HS-27A (cell line): ENCODE measurements at regions not wholly inside any gene's neighbourhood (a gene's known extent, or its start where the extent isn't known, plus 50 kb on each side); places are given as distances from the start of the nearest gene placed in this dataset.
"Not testable (repeated sequence)": the region's sequence is repeated elsewhere in the genome, so short reads cannot be mapped to it uniquely, and the experiment has no call there.

Source experiments
- DNase-seq: peaks from one replicate; pipeline ENCODE4 v3.0.0-alpha.2; 2012; ENCODE audit warnings: low read depth, missing footprints

DNA sequence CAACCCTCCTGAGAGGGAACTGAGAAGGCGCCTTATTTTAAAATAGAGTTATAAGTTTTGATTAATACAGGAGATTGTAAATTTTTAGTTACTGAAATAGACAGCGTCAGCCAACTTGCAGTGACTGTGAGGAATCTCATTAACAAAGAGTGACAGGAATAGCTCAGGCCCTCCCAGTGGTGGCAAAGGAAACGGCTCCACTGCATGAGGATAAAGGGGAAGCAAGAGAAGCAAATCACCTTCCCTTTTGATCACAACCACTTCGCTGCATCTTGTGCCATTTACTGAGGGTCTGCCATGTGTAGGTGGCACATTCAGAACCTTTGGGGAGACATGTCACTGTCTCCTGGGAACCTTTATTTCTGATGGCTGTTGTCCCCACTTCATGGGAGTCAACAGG, 612.4 kb upstream of the RAB6C start:
- DNase-seq, result no peak

DNA sequence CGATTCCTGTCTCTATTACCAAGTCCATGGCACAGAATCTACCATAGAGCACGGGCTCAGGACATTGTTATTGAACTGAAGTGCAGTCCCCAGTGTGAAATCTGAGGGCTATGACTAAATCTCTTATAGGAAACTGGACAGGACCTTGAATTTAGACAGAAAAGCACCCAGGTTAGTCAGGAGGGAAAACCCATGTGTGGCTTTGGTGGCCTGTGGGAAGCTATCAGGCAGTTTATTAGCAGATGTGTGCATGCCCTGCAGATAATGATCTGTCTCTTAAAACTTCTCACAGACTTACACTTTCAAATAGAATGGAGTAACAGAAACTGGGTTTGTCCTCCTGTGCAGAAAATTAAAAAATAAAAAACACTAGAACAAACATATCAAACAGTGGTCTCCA, 610.0 kb upstream of the RAB6C start:
- DNase-seq, result no peak

DNA sequence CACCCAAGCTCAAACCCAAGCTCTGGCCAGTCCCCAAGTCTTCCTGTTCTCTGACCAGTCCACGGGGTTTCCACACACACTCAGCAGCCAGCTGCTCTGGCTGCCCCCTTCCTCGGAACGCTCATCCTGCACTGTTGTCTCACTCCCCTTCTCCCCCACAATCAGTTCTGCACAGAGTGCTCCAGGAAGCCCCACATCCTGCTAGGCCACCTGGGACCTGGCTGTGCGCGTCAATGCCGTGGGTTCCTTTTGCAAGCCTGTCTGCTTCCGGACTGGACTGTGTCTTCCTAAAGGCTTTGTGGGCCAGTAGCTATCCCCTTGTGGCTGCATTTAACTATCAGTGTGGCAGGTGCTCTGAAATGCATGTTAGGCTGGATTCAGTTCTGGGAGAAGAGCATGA, 605.0 kb upstream of the RAB6C start:
- no peak for DNase-seq

DNA sequence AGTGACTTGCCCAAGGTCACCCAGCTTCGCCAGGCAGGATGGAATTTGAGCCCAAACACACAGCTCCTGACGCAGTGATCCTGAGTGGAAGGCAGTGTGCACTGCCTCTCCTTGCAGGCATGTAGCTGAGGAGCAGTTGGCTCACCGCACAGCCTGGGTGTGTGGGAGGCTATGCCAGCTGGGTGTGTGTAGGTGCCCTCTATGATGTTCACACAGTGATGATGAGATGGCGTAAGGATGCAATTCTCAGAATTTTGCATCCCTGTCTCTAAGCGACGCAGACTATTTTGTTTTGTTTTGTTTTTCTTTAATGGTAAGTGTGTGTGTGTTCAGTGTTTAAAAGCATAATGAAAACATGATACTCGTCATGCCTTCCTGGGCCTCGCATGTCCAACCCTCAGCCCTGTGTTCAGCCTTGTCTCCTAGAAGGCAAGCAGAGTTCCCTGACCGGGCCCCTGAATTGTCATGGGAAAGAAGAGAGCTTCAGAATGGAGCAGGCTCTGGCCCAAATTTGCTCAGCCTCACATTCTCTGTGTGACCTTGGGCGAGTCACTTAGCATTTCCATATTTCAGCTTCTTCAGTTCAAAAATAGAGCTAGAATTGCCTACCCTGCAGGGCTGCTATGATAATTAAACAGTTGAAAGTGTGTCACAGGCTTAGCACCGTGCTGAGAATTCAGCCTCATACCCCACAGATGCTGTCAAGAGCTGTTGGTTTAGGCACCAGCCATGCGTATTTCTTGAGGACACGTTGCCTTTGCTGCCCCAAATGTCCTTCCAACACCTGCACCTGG, 603.6 kb upstream of the RAB6C start:
- DNase-seq, result no peak

GRCh38 chr2:129376426-129377077, 602.9 kb upstream of the RAB6C start:
- DNase-seq, result no peak

DNA sequence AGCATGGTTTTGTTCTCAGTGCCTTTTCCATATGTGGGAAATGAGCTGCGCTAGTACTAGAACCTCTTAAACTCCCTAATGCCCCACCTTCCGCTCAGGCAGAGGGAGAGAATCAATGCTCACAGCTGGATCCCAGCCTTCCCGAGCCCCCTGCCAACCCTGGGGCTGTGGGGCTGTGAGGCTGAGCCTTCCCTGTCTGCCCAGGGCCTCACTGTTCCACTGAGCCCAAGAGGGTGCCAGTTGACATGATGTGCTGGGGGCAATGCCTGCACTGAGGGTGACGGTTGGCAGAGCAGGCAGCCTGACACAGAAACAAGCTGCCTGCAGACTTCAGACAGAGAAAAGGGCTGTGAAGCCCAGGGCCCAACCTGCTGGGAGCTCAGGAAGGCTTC, 602.4 kb upstream of the RAB6C start:
- DNase-seq, result no peak

DNA sequence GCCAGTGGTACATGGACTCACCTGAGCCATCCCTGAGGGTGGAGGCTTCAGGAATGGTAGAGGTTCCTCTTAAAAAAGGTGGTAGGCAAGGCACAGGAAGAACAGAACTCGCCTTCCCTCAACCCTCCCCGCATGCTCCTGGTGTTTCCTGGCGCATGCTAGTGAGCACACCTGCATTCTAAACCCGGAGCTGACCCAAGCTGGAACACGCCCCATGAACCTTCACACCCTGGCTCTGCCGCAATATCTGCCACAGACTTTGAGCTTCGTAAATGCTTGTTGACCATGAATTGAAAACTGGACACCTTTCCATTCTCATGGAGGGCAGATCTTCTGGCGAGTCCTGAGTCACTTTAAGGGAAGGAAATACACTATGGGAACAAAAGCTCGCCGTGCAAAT, 601.3 kb upstream of the RAB6C start:
- no peak for DNase-seq

DNA sequence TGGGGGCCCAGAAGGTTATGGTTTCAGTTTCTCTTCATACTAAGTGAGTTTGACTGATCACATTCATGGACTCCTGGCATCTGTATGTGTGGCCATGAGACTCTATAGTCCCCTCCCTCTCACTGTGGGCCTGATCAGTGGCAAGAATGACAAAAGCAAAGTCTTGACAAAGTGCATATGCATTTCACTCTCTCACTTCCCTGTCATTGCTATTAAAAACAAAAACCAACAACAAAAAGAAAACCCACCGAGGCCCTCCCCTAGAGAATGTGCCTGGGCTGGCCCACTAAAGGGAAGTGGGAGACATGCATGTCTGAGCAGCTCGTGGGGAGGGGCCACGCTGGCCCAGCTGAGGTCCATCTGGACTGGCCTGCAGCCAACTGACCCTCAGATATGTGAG, 600.1 kb upstream of the RAB6C start:
- DNase-seq, result no peak

DNA sequence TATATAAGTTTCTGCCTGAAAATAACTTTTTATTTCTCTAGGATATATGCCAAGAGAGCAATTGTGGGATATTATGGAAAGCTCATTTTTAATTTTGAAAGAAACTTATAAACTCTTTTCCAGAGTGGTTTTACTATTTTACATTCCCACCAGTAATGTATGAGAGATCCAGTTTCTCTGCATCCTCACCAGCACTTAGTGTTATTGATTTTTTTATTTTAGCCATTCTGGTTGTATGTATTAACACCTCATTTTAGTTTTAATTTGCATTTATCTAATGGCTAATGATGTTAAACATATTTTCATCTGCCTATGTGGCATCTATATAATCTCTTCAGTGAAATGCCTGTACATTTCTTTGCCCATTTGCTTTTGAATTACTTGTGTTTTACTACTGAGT, 597.7 kb upstream of the RAB6C start:
- no peak for DNase-seq

GRCh38 chr2:129388870-129389269, 590.6 kb upstream of the RAB6C start:
- DNase-seq, result no peak

- no peak for DNase-seq
Observed at GRCh38 chr2:129393816-129394215, 585.6 kb upstream of the RAB6C start.

GRCh38 chr2:129396980-129397599, 582.4 kb upstream of the RAB6C start:
- DNase-seq, result no peak

DNA sequence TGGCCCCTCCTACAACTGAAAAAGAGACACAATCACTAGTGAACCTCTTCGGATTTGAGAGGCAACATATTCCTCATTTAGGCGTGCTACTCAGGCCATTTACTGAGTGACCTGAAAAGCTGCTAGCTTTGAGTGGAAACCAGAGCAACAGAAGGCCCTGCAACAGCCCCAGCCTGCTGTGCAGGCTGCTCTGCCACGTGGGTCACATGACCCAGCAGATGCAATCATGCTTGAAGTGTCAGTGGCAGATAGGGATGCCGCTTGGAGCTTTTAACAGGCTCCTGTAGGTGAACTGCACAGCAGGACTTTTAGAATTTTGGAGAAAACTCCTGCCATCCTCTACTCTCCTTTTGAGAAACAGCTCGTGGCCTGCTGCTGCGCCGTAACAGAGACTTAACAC, 578.6 kb upstream of the RAB6C start:
- no peak for DNase-seq

DNA sequence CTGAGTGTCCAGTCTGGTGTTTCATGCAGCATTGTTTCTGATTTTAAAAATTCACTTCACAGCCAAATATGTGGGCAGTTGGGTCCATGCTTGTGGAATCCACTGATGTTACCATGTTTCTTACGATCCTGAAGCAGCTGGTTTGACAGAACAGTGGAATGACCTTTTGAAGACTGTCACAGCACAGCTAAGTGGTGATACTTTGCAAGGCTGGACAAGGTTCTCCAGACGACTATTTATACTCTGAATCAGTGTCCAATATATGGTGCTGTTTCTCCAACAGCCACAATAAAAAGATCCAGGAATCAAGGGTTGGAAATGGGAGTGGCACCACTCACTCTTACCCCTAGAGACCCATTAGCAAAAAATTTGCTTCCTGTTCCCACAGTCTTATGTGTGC, 577.4 kb upstream of the RAB6C start:
- no peak for DNase-seq

GRCh38 chr2:129404000-129404685, 575.3 kb upstream of the RAB6C start:
- no peak for DNase-seq

DNA sequence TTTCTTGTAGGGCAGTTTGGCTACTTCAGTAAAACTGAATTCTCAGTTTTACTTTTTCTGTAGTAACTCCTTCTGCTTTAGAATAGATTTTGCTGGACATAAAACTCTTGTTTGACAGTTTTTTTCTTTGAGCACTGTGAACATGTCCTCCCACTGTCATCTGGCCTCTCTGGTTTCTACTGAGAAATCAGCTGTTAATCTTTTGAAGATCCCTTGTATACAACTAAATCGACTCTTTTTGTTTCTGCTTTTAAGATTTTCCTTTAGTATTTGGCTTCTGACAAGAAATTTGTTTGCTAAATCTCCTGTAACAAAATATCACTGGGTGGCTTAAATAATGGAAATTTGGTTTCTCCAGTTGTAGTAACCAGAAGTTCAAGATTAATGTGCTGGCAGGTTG, 570.9 kb upstream of the RAB6C start:
- no peak for DNase-seq

- DNase-seq, result not testable (repeated sequence)
Observed at GRCh38 chr2:129417041-129417440, 562.4 kb upstream of the RAB6C start.

- DNase-seq, result no peak
Observed at GRCh38 chr2:129422028-129422427, 557.4 kb upstream of the RAB6C start.

GRCh38 chr2:129428086-129428660, 551.3 kb upstream of the RAB6C start:
- DNase-seq, result no peak

- no peak for DNase-seq
Observed at GRCh38 chr2:129430911-129431310, 548.6 kb upstream of the RAB6C start.

DNA sequence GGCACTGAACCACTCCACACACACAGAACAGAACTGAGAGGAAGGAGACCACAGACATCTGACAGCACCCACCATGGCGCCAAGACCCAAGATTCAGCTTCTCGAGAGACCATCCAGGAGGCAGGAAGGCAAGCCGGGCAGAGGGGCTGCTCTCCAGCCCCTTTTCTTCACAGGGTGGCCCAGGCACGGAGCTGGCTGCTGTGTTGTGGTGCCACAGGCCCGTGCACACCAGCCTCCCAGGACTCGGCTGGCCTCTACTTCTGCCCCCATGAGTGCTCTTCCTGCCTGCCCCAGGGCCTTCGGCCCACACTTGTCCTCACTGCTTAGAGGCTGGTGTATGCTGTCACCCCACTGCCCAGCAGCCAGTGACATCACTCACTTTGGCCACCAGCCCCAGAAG, 547.6 kb upstream of the RAB6C start:
- DNase-seq, result no peak

- DNase-seq, result no peak
Observed at GRCh38 chr2:129436809-129437208, 542.7 kb upstream of the RAB6C start.

- DNase-seq, result no peak
Observed at GRCh38 chr2:129437725-129438124, 541.7 kb upstream of the RAB6C start.
